ENCODE measurements at regions not wholly inside any gene's neighbourhood (a gene's known extent, or its start where the extent isn't known, plus 50 kb on each side); places are given as distances from the start of the nearest gene placed in this dataset.

DNA sequence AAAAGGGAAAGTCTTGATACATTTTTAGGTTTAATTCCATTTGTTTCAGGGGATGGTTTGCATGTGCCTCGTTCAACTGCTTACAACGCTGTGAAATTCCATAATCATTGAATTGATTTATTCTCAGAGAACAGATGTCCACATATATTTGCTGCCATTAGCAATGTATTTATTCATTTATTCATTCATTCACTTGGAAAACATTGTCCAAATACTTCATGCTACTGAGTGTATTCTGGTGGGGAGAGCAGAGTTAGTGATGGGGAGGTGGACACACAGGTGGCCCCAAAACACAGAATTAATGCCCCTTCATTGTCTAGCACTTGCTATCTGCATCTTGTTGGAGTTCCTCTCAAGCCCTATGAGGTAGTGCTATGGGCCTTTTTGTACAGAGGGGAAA is 141.2 kb upstream of the PARP11 start:
- TF ChIP-seq, protein P1, sequence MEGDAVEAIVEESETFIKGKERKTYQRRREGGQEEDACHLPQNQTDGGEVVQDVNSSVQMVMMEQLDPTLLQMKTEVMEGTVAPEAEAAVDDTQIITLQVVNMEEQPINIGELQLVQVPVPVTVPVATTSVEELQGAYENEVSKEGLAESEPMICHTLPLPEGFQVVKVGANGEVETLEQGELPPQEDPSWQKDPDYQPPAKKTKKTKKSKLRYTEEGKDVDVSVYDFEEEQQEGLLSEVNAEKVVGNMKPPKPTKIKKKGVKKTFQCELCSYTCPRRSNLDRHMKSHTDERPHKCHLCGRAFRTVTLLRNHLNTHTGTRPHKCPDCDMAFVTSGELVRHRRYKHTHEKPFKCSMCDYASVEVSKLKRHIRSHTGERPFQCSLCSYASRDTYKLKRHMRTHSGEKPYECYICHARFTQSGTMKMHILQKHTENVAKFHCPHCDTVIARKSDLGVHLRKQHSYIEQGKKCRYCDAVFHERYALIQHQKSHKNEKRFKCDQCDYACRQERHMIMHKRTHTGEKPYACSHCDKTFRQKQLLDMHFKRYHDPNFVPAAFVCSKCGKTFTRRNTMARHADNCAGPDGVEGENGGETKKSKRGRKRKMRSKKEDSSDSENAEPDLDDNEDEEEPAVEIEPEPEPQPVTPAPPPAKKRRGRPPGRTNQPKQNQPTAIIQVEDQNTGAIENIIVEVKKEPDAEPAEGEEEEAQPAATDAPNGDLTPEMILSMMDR (IDR thresholded peaks at IDR 0.05), result no peak
- no peak for TF ChIP-seq POLR2A (IDR thresholded peaks at IDR 0.05)

Measured in uterus (tissue), 2 donors.